ENCODE measurements at regions not wholly inside any gene's neighbourhood (a gene's known extent, or its start where the extent isn't known, plus 50 kb on each side); places are given as distances from the start of the nearest gene placed in this dataset.

GRCh38 chr13:55366676-55367075 is 1774.0 kb upstream of the PRR20A start:
- H3K4me2 ChIP-seq (ENCODE audit: low read length), result no peak overlapping the region
- POLR2A ChIA-PET, result no interaction called here
- H3K9me3 ChIP-seq (ENCODE audit: low read length), result no peaks in the 10 kb centered on the region
- H3K27ac ChIP-seq (ENCODE audit: low read depth, low read length, poor library complexity, severe bottlenecking), result no peak overlapping the region
- intact Hi-C loops (cut with micrococcal nuclease; ENCODE audit: unreplicated experiment), result no loop called here
- no peaks in the 10 kb centered on the region for H3K79me2 ChIP-seq (ENCODE audit: insufficient read depth, low read depth, low read length)
- H3K4me1 ChIP-seq (ENCODE audit: insufficient read depth, low read length, poor library complexity, severe bottlenecking), result no peaks in the 10 kb centered on the region
- TF ChIP-seq EZH2phosphoT487 (IDR thresholded peaks at IDR 0.05; ENCODE audit: borderline replicate concordance, low read depth, low read length) (no peak), CTCF (conservative IDR thresholded peaks at IDR 0.05; ENCODE audit: low read length) (no peak)
- CTCF ChIA-PET (ENCODE audit: unreplicated experiment), result no interaction called here
- no TSS peak for BruUV-seq (replicated peaks)
- H3K9me2 ChIP-seq (ENCODE audit: insufficient read depth, low read length), result no peaks in the 10 kb centered on the region
- H2AFZ ChIP-seq (ENCODE audit: low read length), result no peak overlapping the region
- no peaks in the 10 kb centered on the region for H4K20me1 ChIP-seq (ENCODE audit: insufficient read depth, low read length)
- DNase-seq (ENCODE audit: low spot score), result no peak
- H3K36me3 ChIP-seq (ENCODE audit: insufficient read depth, low read length), result no peaks in the 10 kb centered on the region
- no peak overlapping the region for H3K4me3 ChIP-seq (ENCODE audit: low read depth, low read length, poor library complexity, severe bottlenecking)

GRCh38 chr13:55394470-55394869 is 1746.2 kb upstream of the PRR20A start:
- Histone ChIP-seq H4K20me1 (ENCODE audit: insufficient read depth, low read length) (no peaks in the 10 kb centered on the region), H3K4me3 (ENCODE audit: low read depth, low read length, poor library complexity, severe bottlenecking) (no peak overlapping the region), H2AFZ (ENCODE audit: low read length) (no peak overlapping the region), H3K36me3 (ENCODE audit: insufficient read depth, low read length) (no peaks in the 10 kb centered on the region), H3K9me3 (ENCODE audit: low read length) (peaks cover 6% of the 10 kb centered on the region; the same call in 1 of the 2 replicates), H3K9me2 (ENCODE audit: insufficient read depth, low read length) (no peaks in the 10 kb centered on the region), H3K79me2 (ENCODE audit: insufficient read depth, low read depth, low read length) (no peaks in the 10 kb centered on the region), H3K4me1 (ENCODE audit: insufficient read depth, low read length, poor library complexity, severe bottlenecking) (no peaks in the 10 kb centered on the region), H3K27ac (ENCODE audit: low read depth, low read length, poor library complexity, severe bottlenecking) (no peak overlapping the region), H3K4me2 (ENCODE audit: low read length) (no peak overlapping the region)
- intact Hi-C loops (cut with micrococcal nuclease; ENCODE audit: unreplicated experiment), result no loop called here
- no peak for TF ChIP-seq CTCF (conservative IDR thresholded peaks at IDR 0.05; ENCODE audit: low read length)
- no peak for TF ChIP-seq EZH2phosphoT487 (IDR thresholded peaks at IDR 0.05; ENCODE audit: borderline replicate concordance, low read depth, low read length)
- no peak for DNase-seq (ENCODE audit: low spot score)
- ChIA-PET POLR2A (interaction anchor here (1.1 kb wide), 1 partner anchor 118 kb away, joined by 3 read pairs; no protein-coding TSS in a partner anchor), CTCF (ENCODE audit: unreplicated experiment) (no interaction called here)
- BruUV-seq (replicated peaks), result no TSS peak

- H3K36me3 ChIP-seq (ENCODE audit: insufficient read depth, low read length), result no peaks in the 10 kb centered on the region
- H3K4me2 ChIP-seq (ENCODE audit: low read length), result no peak overlapping the region
- H4K20me1 ChIP-seq (ENCODE audit: insufficient read depth, low read length), result no peaks in the 10 kb centered on the region
- ChIA-PET POLR2A (no interaction called here), CTCF (ENCODE audit: unreplicated experiment) (no interaction called here)
- TF ChIP-seq EZH2phosphoT487 (IDR thresholded peaks at IDR 0.05; ENCODE audit: borderline replicate concordance, low read depth, low read length) (no peak), CTCF (conservative IDR thresholded peaks at IDR 0.05; ENCODE audit: low read length) (no peak)
- H3K4me1 ChIP-seq (ENCODE audit: insufficient read depth, low read length, poor library complexity, severe bottlenecking), result no peaks in the 10 kb centered on the region
- no peak overlapping the region for H3K4me3 ChIP-seq (ENCODE audit: low read depth, low read length, poor library complexity, severe bottlenecking)
- intact Hi-C loops (cut with micrococcal nuclease; ENCODE audit: unreplicated experiment), result no loop called here
- no TSS peak for BruUV-seq (replicated peaks)
- no peak for DNase-seq (ENCODE audit: low spot score)
- no peaks in the 10 kb centered on the region for H3K79me2 ChIP-seq (ENCODE audit: insufficient read depth, low read depth, low read length)
- no peaks in the 10 kb centered on the region for H3K9me3 ChIP-seq (ENCODE audit: low read length)
- no peak overlapping the region for H2AFZ ChIP-seq (ENCODE audit: low read length)
- H3K27ac ChIP-seq (ENCODE audit: low read depth, low read length, poor library complexity, severe bottlenecking), result no peak overlapping the region
- no peaks in the 10 kb centered on the region for H3K9me2 ChIP-seq (ENCODE audit: insufficient read depth, low read length)
These were observed 1737.8 kb upstream of the PRR20A start for GRCh38 chr13:55402870-55403269.
